Limb (tissue), 2 donors: ENCODE measurements at regions not wholly inside any gene's neighbourhood (a gene's known extent, or its start where the extent isn't known, plus 50 kb on each side); places are given as distances from the start of the nearest gene placed in this dataset.
A peak's percentile ranks its signal among the peaks of the same experiment; 100 is the strongest.

ENCODE experiments used
- DNase-seq, 2 donors: peaks; one replicate each; pipeline ENCODE4 v3.0.0-alpha.2; 2016; ENCODE audit errors: extremely low spot score in 2 of 2

DNA sequence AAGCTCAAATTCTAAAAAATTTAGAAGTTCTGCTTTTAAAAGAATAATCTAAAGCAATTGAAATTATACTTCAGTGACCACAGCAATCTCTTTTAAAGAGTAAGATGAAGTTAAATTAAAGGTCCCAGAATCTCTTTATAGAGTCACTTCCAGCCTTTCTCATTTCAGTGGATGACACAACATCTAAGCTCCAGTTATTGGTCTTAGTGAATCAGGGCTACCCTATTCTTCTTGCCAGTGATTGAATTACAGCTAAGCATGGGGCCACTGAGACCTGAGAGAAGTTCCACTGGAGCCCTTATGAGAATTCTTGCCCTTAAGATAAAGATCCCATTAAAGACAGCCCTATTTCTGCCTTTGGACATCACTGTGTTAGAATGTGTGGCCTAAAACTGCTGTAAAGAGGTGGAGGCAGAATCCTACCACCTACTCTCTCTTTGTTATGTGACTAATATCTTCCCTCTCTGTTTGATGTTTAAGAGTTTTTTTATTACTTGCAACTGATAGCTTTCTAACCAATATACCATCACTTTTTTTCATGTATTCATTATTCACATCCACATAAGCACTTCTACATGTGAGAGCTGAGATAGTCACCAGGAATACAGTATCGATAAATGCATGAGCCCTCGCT is 128.6 kb downstream of the UNC5CL start:
- no peak for DNase-seq

DNA sequence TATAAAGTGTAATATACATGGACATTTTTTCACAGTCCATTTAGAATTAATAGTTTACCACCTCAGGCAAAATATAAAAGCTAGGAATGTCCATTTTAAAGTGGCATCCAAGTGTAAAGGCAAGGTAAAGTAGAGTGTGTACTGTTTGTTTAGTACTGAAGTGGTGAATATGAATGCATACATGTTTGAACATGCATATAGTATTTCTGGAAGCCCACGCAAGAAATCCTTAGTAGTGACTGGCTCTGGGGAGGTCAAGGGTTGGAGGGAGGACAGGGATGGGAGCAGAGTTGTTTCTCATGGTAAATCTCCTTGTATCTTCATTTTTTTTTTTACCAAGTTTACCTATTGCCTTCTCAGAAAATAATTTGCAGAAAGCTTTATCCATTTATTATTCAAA is 129.2 kb downstream of the UNC5CL start:
- no peak for DNase-seq

DNA sequence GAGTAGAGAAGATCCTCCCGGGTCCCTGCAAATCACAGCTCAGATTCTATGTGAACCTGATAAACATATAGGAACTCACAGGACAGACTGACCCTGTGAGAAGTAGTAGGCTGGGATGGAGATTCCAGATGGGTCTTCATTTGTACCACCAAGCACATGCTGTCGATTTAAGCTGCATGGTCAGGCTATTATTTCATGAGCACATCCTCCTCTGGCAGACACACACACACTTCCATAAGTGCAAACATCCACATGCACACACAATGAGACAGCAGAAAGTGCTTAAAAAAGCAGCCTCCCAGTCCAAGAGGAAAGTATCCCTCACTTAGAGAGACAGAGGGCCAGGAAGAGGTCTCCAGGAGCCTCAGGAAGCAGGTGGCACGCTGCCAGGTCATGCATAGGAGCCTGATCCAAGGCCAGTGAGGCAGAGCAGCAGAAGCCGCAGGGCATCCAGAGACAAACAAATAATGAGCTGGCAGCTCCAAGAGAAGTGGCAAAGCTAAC is 131.8 kb downstream of the UNC5CL start:
- peak; percentile 5 to 37 for DNase-seq

DNA sequence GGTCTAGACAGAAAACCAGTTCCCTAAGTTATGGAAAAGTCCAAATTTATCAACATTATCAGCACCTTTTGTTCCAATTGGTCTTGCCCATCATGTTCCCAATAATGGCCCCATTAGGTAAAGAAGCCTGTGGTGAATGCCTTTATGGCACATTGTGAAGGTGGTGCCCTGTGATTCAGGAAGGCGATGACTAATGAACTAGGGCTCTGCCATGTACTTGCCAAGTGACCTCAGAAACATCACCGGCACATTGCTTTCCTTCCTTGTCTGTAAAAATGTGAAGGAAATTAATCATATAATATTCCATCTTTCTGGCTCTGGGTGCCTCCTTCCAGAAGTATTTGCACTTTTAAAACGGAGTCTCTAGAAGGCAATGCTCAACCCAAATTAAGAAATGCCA is 132.3 kb downstream of the UNC5CL start:
- DNase-seq = no peak

DNA sequence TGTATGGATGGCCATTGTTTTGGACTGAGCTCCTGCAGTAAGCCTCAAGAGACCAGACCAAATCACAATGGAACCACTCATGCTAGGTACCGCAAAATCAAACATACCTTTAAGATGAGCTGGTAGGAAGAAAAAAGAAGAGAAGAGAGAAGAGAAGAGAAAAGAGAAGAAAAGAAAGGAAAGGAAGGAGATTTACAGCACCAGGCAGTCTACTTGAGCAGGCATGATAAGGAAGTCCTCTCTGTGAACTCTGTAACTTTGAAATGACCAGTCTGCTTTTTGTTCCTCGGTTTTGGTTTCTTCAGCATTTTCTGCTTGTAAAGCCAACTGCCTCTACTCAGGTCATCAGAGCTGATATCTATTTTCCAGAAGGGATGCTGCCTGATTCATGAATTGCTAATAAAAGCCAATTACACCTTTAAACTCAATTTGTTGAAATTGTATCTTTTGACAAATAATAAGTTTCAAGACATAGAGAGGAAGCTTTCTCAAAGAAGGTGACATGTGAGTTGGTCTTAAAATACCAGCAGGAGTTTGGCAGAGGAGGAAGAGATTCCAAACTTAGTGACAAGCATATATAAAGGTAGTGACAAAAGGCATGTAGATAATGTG is 134.3 kb downstream of the UNC5CL start:
- no peak for DNase-seq

DNA sequence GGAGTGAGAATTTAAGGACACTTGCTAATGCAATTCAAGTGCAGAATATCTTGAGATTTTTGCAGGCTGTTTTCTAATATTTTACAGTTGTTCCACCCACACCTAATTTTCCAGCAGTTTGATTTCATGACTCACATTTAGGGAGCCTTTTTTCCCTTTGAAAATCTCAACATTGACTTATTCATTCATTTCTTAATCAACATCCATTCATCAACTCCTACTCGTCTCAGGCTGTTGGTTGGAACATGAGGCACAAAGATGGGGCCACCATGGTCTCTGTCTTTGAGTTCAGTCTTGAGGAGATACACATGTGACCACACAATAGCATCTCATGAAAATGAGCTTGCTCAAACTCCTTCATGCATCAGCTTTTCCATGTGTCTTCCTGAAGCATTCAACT is 135.6 kb downstream of the UNC5CL start:
- no peak for DNase-seq

DNA sequence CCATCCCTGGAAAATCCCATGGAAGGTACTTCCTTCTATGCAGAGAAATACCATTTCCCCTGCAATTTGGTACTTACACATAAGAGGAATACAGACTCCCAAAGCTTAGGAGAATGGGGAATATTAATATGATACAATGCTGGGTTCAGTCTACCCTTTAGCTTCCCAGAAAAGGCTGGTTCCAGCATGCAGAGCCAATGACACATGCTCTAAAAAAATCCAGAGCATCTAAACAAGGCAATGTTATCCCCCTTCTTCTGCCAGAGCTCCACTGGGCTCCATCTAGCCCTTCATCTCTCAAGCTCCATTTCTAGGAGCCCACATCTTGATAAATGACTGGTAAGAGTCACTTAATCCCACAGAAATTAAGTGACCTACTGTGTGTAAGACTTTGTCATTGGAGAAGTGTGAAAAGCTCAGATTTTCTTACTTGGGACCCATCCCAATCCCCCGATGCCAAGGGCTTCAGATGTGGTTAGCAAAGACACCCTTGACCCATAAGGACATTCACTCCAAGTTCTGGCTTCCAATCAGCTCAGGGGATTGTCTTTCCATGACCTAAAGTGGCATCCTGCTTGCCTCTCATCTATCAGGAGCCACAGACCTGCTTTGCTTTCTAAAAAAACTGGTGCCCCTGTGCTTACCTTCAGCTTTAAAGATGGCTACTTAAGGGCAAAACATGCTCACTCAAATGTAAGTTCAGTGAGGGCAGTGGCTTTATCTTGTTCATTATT is 137.5 kb downstream of the UNC5CL start:
- no peak for DNase-seq

DNA sequence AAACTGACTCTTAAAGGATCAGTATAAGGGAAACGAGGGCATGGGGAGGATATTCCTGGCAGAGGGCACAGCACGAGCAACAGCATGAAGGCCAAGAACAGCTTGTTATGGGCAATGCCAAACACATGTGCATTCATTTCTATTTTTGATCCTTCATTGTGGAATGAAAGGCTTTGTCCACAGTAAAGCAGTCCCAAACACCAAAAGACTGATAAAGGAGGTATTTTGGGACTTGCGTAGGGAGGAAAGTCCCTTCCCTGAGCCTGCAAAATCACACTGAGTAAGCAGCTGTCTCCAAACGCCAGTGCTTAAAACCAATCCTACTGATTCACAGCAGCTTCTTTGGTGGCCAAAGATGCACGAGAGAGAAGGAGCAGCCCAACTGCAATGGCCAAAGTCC is 138.2 kb downstream of the UNC5CL start:
- DNase-seq = no peak

DNA sequence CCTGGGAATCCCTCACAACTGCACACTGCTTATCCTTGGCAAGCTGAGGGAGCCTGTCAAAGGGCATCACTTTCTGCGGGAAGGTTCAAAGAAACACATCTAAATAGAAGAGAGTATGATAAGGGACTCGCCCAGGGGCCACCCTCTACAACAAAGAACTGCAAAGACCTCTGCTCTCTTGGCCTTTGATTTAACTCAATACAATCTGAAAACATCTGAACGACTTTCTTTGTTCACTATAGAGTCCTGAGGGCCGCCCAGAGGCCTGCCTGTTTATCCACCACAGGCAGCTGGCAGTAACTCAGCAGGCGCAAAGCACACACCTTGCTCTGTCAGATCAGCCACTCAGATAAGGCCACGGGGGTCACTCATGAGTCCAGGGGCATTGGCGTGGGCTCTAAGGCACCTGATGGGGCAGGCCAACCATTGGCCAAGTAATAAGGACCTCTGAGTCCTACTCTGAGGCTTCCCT is 139.3 kb downstream of the UNC5CL start:
- DNase-seq = no peak

DNA sequence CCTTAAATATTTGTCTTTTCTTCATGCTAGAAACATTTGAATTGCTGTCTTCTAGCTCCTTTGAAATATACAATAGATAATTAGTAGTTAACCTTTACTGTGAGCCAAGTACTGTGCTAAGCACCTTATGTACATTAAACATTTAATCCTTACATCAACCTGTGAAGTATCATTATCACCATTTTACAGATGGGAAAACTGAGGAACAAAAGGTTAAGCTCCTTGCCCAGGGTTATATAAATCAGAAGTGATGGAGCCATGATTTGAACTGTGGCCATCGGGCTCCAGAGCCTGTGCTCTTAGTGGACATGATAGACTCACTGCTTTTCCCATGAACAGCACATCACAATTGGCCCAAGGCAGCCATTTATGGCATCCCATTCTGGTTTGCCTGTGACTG is 140.9 kb downstream of the UNC5CL start:
- no peak for DNase-seq

DNA sequence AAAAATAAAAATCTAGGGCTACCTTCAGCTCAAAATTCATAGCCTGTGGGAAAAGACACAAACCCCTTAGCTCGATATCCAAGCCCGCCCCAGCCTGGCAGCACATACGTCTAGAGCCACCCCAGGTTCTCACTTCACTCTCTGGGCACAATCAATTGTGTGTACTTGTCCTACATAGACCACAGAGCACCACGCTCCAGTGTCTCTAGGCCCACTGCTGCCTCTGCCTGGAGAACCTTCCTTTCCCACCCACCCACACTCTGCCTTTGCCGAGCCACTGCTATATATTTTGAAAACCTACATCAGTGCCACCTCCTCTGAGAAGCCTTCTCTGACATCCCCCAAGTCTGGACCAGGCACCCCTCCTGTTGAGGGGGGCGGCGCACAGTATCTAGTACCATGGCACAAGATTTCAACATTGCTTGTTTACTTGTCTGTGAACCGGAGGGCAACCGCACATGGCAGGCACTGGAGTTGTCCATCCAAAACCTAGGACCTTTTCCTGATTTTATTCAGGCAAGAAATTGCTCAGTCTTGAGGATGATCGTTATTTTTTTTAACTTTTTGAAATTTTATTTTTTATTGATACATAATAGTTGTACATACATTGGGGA is 141.5 kb downstream of the UNC5CL start:
- DNase-seq = no peak

DNA sequence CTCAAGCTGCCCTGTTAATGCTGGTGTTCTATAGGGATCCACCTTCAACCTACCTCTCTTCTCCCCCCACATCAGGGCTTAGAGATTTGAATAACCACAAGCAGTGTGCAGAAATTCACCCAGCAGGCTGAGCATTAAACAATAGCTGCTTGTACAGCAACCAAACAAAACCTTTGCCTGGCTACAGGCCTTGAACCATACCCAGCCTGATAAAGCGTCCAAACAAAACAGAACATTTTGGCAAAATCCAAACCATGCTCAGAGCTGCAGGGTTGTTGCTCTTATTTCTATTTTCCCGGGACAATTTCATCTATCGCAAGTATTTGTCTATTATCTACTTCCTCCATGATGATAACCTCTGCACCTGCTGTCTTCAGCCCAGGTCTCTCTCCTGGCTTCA is 142.3 kb downstream of the UNC5CL start:
- no peak for DNase-seq

DNA sequence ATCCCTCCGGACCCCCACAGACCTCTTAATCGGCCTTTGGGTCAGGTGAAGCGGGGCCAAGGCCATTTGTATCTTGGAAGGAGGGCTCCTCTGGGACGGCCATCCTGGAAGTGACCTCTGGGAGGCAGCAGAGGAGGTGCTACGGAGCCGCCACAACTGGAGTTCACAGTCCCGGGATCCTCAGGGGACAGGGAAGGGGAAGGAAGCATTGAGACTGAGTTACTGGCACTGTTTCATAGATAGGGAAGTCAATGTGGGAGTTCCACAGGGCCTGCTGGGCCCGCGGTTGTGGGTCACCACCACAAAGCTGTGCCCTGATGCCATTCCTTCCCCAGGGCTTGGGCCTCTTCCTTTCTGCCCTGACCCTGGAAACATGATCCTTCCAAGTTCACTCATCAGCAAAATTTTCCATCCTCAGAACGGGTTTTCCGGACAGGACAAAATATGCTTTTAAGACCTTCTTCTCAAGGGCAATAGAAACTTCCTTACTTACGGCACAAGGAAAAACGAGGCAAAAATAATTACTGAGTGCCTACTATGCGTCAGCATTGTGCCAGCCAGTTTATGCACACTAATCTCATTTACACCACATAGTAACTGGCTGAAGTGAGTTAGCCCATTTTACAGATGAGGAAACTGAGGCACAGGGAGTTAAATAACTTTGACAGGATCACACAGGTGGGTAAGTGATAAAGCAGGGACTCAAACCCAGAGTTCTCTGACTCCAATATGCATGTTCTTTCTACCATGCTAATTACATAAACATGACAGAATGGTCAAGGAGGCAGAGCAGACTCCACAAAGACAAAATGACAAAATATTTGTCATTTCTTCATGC is 143.8 kb downstream of the UNC5CL start:
- DNase-seq = peak; percentile 13 to 41

DNA sequence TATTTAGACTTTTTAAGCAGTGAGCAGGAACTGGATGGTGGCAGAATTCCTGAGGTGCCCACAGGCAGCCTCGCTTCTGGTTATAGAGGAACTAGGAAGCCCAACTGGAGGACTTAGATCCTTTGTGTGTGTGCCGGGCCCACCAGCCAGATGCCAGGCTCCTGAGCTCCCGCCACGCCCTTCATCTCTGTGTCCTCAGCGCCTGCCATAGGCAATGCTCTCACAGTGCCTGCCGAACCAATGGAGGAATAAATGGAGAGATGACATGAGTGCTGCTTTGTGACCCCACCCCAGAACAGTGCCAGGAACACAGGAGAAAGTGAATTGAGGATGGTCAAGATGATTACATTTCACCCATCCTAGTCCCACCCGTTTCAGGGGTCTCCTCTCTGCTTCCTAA is 146.0 kb downstream of the UNC5CL start:
- no peak for DNase-seq

DNA sequence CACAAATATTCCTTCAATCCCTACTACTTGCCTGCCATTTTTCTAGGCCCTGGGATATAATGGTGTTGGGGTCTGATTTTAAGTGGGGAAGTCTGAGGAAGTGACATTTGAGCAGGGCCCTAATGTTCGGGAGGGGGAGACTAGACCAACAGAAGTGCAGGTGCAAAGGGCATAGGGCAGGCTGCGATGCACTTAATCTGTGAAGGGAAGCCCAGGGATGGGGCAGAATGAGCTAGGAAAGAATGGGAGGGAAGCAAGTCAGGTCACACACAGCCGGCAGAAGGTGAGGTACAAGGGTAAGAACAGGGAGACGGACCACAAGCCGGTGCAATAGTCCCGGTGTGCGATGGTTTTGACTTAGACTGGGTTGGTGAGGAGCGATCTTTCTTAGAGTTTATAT is 146.8 kb downstream of the UNC5CL start:
- no peak for DNase-seq

DNA sequence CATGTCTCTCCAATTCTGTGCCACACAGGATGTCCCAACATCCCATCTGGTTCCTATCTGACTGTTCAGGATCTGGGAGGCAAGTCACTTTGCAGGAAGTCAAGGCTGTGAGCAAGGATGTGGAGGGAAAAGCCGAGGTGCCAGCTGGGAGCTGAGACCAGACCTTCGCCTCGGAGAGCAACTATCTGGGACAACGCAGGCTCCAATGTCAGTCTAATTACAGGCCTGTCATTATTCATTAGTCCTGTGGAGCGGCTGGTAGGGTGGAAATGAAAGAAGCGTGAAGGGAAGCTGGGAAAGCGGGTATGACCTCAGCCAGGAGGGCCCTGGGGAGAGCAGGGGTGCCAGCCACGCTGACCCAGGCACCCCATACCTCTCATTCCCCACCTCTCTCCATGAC is 147.3 kb downstream of the UNC5CL start:
- no peak for DNase-seq

DNA sequence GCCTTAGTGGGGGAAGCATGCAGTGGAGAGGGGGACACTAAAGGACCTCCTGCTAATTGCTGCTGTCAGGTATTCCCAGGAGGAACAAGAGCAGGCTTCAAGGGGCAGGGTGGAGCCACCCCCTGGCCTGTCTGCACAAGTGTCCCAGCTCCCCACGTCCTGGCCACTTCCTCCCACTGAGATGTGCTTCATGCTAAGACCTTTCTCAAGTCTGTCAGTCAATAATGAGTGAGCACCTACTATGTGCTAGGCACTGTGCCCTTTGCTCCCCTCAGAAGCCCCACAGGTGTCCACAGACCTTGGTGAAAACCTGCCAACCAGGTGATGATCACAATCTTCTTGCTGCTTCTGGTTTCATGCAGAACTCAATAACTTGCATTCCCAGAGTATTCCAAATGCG is 147.9 kb downstream of the UNC5CL start:
- DNase-seq = no peak

DNA sequence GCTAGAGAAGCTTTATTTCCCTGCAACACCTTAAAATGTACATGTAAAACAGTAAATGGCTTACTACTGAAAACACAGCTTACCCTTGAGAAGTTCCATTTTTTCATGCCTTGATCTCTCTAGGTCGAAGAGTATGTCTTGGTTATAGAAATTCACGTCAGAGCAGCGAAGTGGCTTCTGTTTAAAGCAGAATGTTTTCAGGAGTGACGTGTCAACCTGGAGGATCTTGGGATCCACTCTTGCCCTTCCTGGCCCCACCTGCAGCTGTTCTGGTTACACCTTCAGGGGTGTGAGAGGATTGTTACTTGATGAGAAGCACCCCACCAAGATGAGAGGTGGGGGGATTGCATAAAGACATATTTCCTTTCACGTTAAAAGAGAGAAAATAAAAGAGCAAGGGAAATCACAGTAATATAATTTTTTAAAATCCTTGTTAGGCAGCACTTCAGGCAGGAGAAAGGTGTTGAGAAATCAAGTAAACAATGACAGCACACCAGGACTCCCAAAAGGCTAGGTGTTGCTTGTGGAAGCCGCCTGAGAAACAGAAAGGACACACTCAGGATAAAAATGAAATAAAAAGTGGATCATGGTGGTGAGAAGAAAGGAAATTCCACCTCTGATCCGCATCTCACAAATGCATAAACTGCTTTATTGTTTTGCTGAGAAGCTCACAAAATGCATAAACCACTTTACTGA is 149.7 kb downstream of the UNC5CL start:
- DNase-seq = no peak

DNA sequence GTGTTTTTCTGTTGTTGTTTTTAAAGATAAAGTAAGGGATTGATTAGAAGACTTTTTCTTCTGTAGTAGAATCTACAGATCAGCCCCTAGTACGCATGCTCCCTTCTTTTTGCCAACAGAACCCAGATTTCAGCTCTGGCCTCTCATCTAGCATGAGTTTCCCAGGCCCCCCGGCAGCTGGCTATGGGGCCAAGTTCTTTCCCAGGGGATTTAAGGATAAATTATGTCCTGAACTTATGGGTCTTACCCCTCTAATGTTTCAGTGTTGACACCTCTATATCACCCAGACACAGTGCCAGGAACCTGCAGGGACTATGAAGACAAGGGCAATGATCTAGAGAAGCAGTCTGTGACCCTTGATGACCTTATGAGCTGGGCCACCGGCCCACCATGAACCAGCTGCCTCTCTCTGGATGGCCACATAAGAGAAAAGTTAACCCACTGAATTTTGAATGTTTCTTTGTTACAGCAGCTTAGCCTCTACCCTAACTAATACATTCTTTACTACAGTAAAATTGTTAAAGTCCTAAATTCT is 150.5 kb downstream of the UNC5CL start:
- no peak for DNase-seq

DNA sequence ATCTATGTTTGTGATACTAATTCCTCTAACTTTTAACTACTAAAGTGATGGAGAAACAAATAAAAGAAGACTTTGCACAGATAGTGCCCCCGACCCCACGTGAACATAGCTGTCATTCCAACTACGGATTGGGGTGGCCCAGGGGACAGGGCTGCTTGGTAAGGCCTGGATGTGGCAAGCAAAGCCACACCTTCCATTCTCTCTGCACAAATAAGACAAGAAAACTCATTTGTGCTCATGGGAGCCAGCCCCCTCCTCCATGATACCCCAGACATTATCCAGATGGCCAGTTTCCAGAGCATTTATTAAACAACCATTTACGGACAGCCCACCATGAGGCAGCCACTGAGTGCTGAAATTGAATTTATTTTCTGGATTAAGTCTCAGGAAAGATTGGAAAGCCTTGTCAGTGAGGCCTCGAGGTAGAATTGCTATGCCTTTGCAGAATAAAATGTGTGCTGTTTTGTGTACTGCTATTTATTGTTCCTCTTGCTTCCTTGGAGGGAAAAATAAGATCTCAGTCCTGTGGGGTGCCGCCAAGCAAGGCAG is 151.2 kb downstream of the UNC5CL start:
- DNase-seq = peak in 1 of 2 donors; percentile 9
